Stimulated activated CD4-positive, alpha-beta T cell treated with anti-CD3 and anti-CD28 coated beads, Interleukin-2, amount 100 ng/mL, for 48 hours (primary cell): ENCODE measurements at regions not wholly inside any gene's neighbourhood (a gene's known extent, or its start where the extent isn't known, plus 50 kb on each side); places are given as distances from the start of the nearest gene placed in this dataset.

Experiments used
- DNase-seq, 2 donors: peaks; one replicate each; pipeline ENCODE4 v3.0.0-alpha.2; 2020

GRCh38 chr2:12127638-12128037 lies 381.2 kb downstream of the LPIN1 start:
- DNase-seq = no peak

GRCh38 chr2:12131975-12132374 lies 385.5 kb downstream of the LPIN1 start:
- DNase-seq = no peak

- DNase-seq = no peak
These were observed 395.3 kb downstream of the LPIN1 start for GRCh38 chr2:12141618-12142258.

- no peak for DNase-seq
These were observed 405.3 kb downstream of the LPIN1 start for GRCh38 chr2:12151716-12152115.

- no peak for DNase-seq
These were observed 406.5 kb downstream of the LPIN1 start for GRCh38 chr2:12152888-12153287.

- DNase-seq = no peak
These were observed 409.0 kb downstream of the LPIN1 start for GRCh38 chr2:12155303-12156051.

- DNase-seq = no peak
These were observed 409.9 kb downstream of the LPIN1 start for GRCh38 chr2:12156349-12156748.

GRCh38 chr2:12161085-12161484 lies 414.7 kb downstream of the LPIN1 start:
- no peak for DNase-seq

GRCh38 chr2:12162269-12163247 lies 416.1 kb downstream of the LPIN1 start:
- DNase-seq = no peak

GRCh38 chr2:12163866-12164265 lies 417.4 kb downstream of the LPIN1 start:
- no peak for DNase-seq

GRCh38 chr2:12164689-12165088 lies 418.3 kb downstream of the LPIN1 start:
- no peak for DNase-seq

GRCh38 chr2:12167525-12168317 lies 421.3 kb downstream of the LPIN1 start:
- no peak for DNase-seq

GRCh38 chr2:12168354-12168753 lies 421.9 kb downstream of the LPIN1 start:
- no peak for DNase-seq

GRCh38 chr2:12168791-12169388 lies 422.5 kb downstream of the LPIN1 start:
- no peak for DNase-seq

- no peak for DNase-seq
These were observed 423.3 kb downstream of the LPIN1 start for GRCh38 chr2:12169721-12170120.

GRCh38 chr2:12170121-12170520 lies 423.7 kb downstream of the LPIN1 start:
- no peak for DNase-seq

GRCh38 chr2:12173271-12173942 lies 427.0 kb downstream of the LPIN1 start:
- DNase-seq = no peak

- no peak for DNase-seq
These were observed 427.5 kb downstream of the LPIN1 start for GRCh38 chr2:12173943-12174340.

- no peak for DNase-seq
These were observed 428.9 kb downstream of the LPIN1 start for GRCh38 chr2:12175323-12175722.

GRCh38 chr2:12176623-12177454 lies 430.4 kb downstream of the LPIN1 start:
- DNase-seq = no peak
